HepG2 (cell line): ENCODE measurements at regions not wholly inside any gene's neighbourhood (a gene's known extent, or its start where the extent isn't known, plus 50 kb on each side); places are given as distances from the start of the nearest gene placed in this dataset.

Experiments used
- ATAC-seq: fragments of 200-7000 bp; cut with Tn5 transposase; 3 replicates; pipeline ENCODE4 v1.9.1; 2020; ENCODE audit warnings: mild to moderate bottlenecking, moderate library complexity
- BruUV-seq: library from RNA; stranded (reverse); fragments of 400-500 nt; replicated peaks from 2 replicates; lab custom pipeline; 2021; lab: Mats Ljungman, UMichigan
- CTCF ChIA-PET: fragments of 300-600 bp; formaldehyde crosslinking; extraction: SDS; loops from one replicate; lab custom pipeline; 2021; ENCODE audit warnings: low total read pairs, inconsistent platforms, low intra/inter-chr PET ratio; lab: Yijun Ruan, JAX
- POLR2A ChIA-PET: fragments of 350-600 bp; sonication (Branson Sonifier 250); formaldehyde crosslinking; loops from one replicate; lab custom pipeline; 2020; ENCODE audit warnings: antibody characterized with exemption, inconsistent platforms; lab: Yijun Ruan, JAX
- DNase-seq: peaks from one replicate; pipeline ENCODE4 v3.0.0-alpha.2; 2015; ENCODE audit warnings: low spot score
- FAIRE-seq: peaks from 3 replicates; lab custom pipeline; 2011; peaks lifted over from hg19 to GRCh38; lab: Jason Lieb, UNC
- H2AFZ ChIP-seq: one replicate; pipeline ENCODE4 v1.6.1; 2011; ENCODE audit warnings: low read length, inconsistent platforms
- H3K27ac ChIP-seq: fragments of 300-600 bp; 3 replicates; pipeline ENCODE4 v1.8.0; 2011; ENCODE audit warnings: mixed run types, mild to moderate bottlenecking, mixed read lengths, low read length, inconsistent platforms; ENCODE audit not compliant: insufficient read depth; ENCODE audit errors: extremely low read length
- H3K27me3 ChIP-seq, 2 experiments: fragments of 200-600 bp in 1 of 2; 2 replicates in 1 of 2; 3 replicates in 1 of 2; pipeline versions ENCODE4 v1.6.0 to v1.8.0; 2011; ENCODE audit warnings: low read length in 2 of 2, mild to moderate bottlenecking in 2 of 2, moderate library complexity in 2 of 2, inconsistent platforms in 1 of 2; ENCODE audit not compliant: insufficient read depth in 2 of 2, control insufficient read depth in 1 of 2
- H3K36me3 ChIP-seq, 2 experiments: fragments of 200-600 bp in 1 of 2; replicated peaks in 1 of 2; 2 replicates in 1 of 2; 3 replicates in 1 of 2; pipeline versions ENCODE4 v1.5.1 to v1.8.0; 2011; ENCODE audit warnings: low read length in 2 of 2, inconsistent platforms in 1 of 2; ENCODE audit not compliant: insufficient read depth in 2 of 2, control insufficient read depth in 1 of 2
- H3K4me1 ChIP-seq: 2 replicates; pipeline ENCODE4 v1.5.1; 2012; ENCODE audit warnings: low read length, inconsistent platforms; ENCODE audit not compliant: insufficient read depth
- H3K4me2 ChIP-seq: 2 replicates; pipeline ENCODE4 v1.6.0; 2011; ENCODE audit warnings: low read depth, low read length, inconsistent platforms
- H3K4me3 ChIP-seq, 3 experiments: fragments of 200-600 bp in 1 of 3; sonication (generic), shearing (Covaris generic) in 1 of 3; replicated peaks in 1 of 3; 2 replicates each; pipeline ENCODE4 v1.5.1; 2011 to 2016; ENCODE audit warnings: low read length in 3 of 3, inconsistent platforms in 2 of 3, low read depth in 2 of 3, mild to moderate bottlenecking in 2 of 3, control low read depth in 1 of 3, mixed read lengths in 1 of 3; ENCODE audit not compliant: insufficient read depth in 1 of 3
- H3K79me2 ChIP-seq: one replicate; pipeline ENCODE4 v1.6.1; 2011; ENCODE audit warnings: low read length, inconsistent platforms; ENCODE audit not compliant: insufficient read depth
- H3K9ac ChIP-seq: 2 replicates; pipeline ENCODE4 v1.6.0; 2011; ENCODE audit warnings: mild to moderate bottlenecking, low read depth, low read length, inconsistent platforms; ENCODE audit not compliant: insufficient read depth
- H3K9me3 ChIP-seq: 2 replicates; pipeline ENCODE4 v1.5.1; 2012; ENCODE audit warnings: mild to moderate bottlenecking, low read length
- H4K20me1 ChIP-seq: 2 replicates; pipeline ENCODE4 v1.6.0; 2011; ENCODE audit warnings: inconsistent platforms, mild to moderate bottlenecking, low read length, moderate library complexity; ENCODE audit not compliant: insufficient read depth
- MATR3 ChIP-seq: sonication (generic); formaldehyde crosslinking; IDR thresholded peaks from 2 replicates; pipeline ENCODE4 v1.4.0; 2020; ENCODE audit warnings: missing genetic modification reagents
- NPAS2 ChIP-seq: sonication (generic); formaldehyde crosslinking; IDR thresholded peaks from 2 replicates; pipeline ENCODE4 v1.8.0; 2022; ENCODE audit warnings: mild to moderate bottlenecking, missing genetic modification reagents, borderline replicate concordance
- PAWR ChIP-seq: sonication (generic); formaldehyde crosslinking; IDR thresholded peaks from 2 replicates; pipeline ENCODE4 v1.4.0; 2020; ENCODE audit warnings: missing genetic modification reagents, mild to moderate bottlenecking, borderline replicate concordance
- TAF1 ChIP-seq: sonication (generic); formaldehyde crosslinking; IDR thresholded peaks from 2 replicates; pipeline ENCODE4 v1.4.0; 2020; ENCODE audit warnings: missing genetic modification reagents
- THAP9 ChIP-seq: sonication (generic); formaldehyde crosslinking; IDR thresholded peaks from 2 replicates; pipeline ENCODE4; 2020; ENCODE audit warnings: missing genetic modification reagents, mild to moderate bottlenecking, borderline replicate concordance
- ZNF446 ChIP-seq: sonication (generic); formaldehyde crosslinking; IDR thresholded peaks from 2 replicates; pipeline ENCODE4 v1.5.0; 2020; ENCODE audit warnings: mild to moderate bottlenecking, missing genetic modification reagents
- ZNF615 ChIP-seq: sonication (generic); formaldehyde crosslinking; IDR thresholded peaks from 2 replicates; pipeline ENCODE4 v1.5.0; 2020; ENCODE audit warnings: mild to moderate bottlenecking, missing genetic modification reagents, borderline replicate concordance
- ZNF772 ChIP-seq: sonication (generic); formaldehyde crosslinking; IDR thresholded peaks from 2 replicates; pipeline ENCODE4 v1.5.0; 2020; ENCODE audit warnings: mild to moderate bottlenecking, missing genetic modification reagents
- WGBS: methylation state at CpG from one replicate; pipeline ENCODE4 v1.1.6; 2017; ENCODE audit warnings: low lambda C conversion rate; 5-methylcytosine and 5-hydroxymethylcytosine counted together
- in situ Hi-C: cut with HindIII; loops from 2 replicates; pipeline ENCODE4 v1.10.0; 2017; ENCODE audit warnings: low pct_unique_long_range_greater_than_20kb; ENCODE audit not compliant: extremely low pct_ligation_motif_present
- intact Hi-C: fragments of 100-400 bp; cut with micrococcal nuclease; formaldehyde crosslinking; loops from one replicate; pipeline ENCODE4 v1.10.0; 2022; ENCODE audit not compliant: unreplicated experiment
- TF ChIP-seq, protein P1 (sequence below): sonication (generic); formaldehyde crosslinking; IDR thresholded peaks from 2 replicates; pipeline ENCODE4 v1.5.1; 2020; ENCODE audit warnings: mild to moderate bottlenecking, missing genetic modification reagents, borderline replicate concordance
- TF ChIP-seq, protein P2 (sequence below): sonication (generic); formaldehyde crosslinking; conservative IDR thresholded peaks from 2 replicates; pipeline ENCODE4 v1.4.0; 2020; ENCODE audit warnings: missing genetic modification reagents
- TF ChIP-seq, protein P3 (sequence below): sonication (generic); formaldehyde crosslinking; IDR thresholded peaks from 2 replicates; pipeline ENCODE4 v1.8.0; 2022; ENCODE audit warnings: mild to moderate bottlenecking, missing genetic modification reagents, borderline replicate concordance

- TF ChIP-seq, protein P1, sequence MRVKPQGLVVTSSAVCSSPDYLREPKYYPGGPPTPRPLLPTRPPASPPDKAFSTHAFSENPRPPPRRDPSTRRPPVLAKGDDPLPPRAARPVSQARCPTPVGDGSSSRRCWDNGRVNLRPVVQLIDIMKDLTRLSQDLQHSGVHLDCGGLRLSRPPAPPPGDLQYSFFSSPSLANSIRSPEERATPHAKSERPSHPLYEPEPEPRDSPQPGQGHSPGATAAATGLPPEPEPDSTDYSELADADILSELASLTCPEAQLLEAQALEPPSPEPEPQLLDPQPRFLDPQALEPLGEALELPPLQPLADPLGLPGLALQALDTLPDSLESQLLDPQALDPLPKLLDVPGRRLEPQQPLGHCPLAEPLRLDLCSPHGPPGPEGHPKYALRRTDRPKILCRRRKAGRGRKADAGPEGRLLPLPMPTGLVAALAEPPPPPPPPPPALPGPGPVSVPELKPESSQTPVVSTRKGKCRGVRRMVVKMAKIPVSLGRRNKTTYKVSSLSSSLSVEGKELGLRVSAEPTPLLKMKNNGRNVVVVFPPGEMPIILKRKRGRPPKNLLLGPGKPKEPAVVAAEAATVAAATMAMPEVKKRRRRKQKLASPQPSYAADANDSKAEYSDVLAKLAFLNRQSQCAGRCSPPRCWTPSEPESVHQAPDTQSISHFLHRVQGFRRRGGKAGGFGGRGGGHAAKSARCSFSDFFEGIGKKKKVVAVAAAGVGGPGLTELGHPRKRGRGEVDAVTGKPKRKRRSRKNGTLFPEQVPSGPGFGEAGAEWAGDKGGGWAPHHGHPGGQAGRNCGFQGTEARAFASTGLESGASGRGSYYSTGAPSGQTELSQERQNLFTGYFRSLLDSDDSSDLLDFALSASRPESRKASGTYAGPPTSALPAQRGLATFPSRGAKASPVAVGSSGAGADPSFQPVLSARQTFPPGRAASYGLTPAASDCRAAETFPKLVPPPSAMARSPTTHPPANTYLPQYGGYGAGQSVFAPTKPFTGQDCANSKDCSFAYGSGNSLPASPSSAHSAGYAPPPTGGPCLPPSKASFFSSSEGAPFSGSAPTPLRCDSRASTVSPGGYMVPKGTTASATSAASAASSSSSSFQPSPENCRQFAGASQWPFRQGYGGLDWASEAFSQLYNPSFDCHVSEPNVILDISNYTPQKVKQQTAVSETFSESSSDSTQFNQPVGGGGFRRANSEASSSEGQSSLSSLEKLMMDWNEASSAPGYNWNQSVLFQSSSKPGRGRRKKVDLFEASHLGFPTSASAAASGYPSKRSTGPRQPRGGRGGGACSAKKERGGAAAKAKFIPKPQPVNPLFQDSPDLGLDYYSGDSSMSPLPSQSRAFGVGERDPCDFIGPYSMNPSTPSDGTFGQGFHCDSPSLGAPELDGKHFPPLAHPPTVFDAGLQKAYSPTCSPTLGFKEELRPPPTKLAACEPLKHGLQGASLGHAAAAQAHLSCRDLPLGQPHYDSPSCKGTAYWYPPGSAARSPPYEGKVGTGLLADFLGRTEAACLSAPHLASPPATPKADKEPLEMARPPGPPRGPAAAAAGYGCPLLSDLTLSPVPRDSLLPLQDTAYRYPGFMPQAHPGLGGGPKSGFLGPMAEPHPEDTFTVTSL (CRISPR knock-in tag) = no peak
Observed at GRCh38 chr13:21973437-21974125, 302.7 kb downstream of the FGF9 start (continued).

DNA sequence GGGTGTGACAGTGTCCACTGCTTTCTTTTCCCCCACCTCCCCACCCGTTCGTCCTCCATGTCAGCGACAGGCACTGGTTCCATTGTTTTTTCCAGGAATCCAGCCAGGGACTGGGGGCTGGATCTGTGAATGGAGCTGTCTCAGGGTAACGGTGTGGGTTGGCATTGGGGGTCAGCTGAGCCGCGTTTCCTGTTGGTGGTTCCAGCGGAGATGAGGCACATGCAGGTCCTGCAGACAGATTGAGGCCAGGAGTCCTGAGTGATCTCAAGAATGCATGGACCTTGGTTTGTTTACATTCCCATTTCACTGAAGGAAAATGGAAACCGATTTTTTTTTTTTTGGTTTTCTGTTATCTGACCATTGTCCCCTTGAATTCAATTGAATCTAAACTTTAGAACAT, 303.9 kb downstream of the FGF9 start:
- no TSS peak for BruUV-seq
- H4K20me1 ChIP-seq = no peaks in the 10 kb centered on the region
- ChIA-PET CTCF (no interaction called here), POLR2A (no interaction called here)
- no peak overlapping the region for H3K27ac ChIP-seq
- no peak overlapping the region for H2AFZ ChIP-seq
- no peaks in the 10 kb centered on the region for H3K36me3 ChIP-seq
- peaks cover 0 to 2% of the 10 kb centered on the region in 2 experiments; a peak in 2 of 5 replicates for H3K27me3 ChIP-seq
- no peaks in the 10 kb centered on the region for H3K9me3 ChIP-seq
- peak overlapping the region; percentile 9; the same call in 1 of the 2 replicates for H3K4me2 ChIP-seq
- DNase-seq (no peak), ATAC-seq (no peak; the same call in 2 of the 3 replicates), FAIRE-seq (no peak)
- peaks cover 9% of the 10 kb centered on the region for H3K4me1 ChIP-seq
- H3K79me2 ChIP-seq = no peaks in the 10 kb centered on the region
- intact Hi-C loops = no loop called here
- in situ Hi-C loops = no loop called here
- WGBS = 8% methylated on average over 8 of the region's 8 CpGs
- H3K4me3 ChIP-seq = no peak overlapping the region
- H3K9ac ChIP-seq = no peak overlapping the region
- TF ChIP-seq MATR3 (CRISPR knock-in tag) = no peak
- TF ChIP-seq, protein P2, sequence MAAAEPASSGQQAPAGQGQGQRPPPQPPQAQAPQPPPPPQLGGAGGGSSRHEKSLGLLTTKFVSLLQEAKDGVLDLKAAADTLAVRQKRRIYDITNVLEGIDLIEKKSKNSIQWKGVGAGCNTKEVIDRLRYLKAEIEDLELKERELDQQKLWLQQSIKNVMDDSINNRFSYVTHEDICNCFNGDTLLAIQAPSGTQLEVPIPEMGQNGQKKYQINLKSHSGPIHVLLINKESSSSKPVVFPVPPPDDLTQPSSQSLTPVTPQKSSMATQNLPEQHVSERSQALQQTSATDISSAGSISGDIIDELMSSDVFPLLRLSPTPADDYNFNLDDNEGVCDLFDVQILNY (CRISPR knock-in tag) = no peak
- TF ChIP-seq THAP9 (CRISPR knock-in tag) = no peak
- TF ChIP-seq ZNF446 (CRISPR knock-in tag) = no peak
- TF ChIP-seq TAF1 (CRISPR knock-in tag) = no peak
- TF ChIP-seq, protein P3, sequence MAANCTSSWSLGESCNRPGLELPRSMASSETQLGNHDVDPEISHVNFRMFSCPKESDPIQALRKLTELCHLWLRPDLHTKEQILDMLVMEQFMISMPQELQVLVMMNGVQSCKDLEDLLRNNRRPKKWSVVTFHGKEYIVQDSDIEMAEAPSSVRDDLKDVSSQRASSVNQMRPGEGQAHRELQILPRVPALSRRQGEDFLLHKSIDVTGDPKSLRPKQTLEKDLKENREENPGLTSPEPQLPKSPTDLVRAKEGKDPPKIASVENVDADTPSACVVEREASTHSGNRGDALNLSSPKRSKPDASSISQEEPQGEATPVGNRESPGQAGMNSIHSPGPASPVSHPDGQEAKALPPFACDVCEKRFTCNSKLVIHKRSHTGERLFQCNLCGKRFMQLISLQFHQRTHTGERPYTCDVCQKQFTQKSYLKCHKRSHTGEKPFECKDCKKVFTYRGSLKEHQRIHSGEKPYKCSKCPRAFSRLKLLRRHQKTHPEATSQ (CRISPR knock-in tag) = no peak
- no peak for TF ChIP-seq ZNF615
- no peak for TF ChIP-seq PAWR (CRISPR knock-in tag)
- no peak for TF ChIP-seq ZNF772 (CRISPR knock-in tag)
- no peak for TF ChIP-seq NPAS2 (CRISPR knock-in tag)
